Anterior cingulate cortex (tissue), 58 donors: ENCODE measurements at regions not wholly inside any gene's neighbourhood (a gene's known extent, or its start where the extent isn't known, plus 50 kb on each side); places are given as distances from the start of the nearest gene placed in this dataset.

Experiments used
- DNase-seq, 58 donors: peaks; one replicate each; lab custom pipeline; 2025; lab: John Stamatoyannopoulos, UW

DNA sequence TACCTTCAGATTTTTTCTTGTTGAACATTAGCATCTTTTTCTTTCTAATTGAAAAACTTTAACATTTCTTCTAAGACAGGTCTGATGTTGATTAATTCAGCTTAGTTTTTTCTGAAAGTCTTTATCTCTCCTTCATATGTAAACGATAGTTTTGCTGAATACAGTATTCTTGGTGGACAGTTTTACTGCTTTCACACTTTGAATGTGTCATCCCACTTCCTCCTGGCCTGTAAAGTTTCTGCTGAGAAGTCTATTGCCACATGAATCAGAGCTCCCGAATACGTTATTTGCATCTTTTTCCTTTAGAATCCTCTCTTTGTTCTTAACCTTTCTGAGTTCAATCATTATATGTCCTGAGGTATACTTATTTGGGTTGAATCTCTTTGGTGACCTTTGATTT is 344.2 kb downstream of the OLFM3 start:
- no peak for DNase-seq

DNA sequence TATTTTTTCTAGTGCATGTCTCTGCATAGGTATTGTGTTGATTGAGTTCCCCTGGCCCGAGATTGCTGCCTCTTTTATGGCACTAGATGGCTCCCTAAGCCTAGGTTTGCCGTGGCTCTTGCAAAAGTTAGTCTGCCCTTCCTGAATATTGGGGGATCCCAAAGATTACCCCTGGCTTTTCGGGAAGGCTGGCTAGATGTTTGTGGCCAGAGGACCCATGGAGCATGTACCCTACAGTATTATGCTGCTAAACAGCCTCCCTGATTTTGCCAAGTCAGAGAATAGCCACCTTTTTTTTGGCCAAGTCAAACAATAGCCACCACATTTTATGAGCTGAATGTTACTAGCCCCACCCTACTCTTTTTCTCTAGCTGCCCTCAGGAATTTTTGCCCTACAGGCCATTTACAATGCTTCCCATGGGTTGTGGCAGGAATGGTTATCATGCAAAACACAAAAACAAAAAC is 343.2 kb downstream of the OLFM3 start:
- DNase-seq: no peak

DNA sequence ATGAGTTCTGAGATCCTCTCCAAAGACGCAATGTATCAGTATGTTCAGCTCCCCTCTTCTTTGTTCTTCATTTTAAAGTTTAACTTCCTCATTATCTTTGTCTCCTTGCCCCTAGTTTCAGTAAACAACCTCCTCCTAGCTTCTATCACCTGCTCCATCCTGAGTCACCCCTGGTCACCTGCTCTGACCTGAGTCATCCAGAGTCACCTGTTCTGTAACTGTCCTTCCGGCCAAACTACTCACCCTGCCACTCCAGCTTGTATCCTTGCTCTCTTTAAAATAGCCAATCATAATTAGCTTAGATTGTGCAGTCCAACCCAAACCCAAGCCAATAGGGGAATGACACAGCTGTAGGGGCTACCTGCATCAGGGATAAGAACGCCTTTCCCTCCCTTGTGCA is 332.0 kb downstream of the OLFM3 start:
- DNase-seq: no peak

DNA sequence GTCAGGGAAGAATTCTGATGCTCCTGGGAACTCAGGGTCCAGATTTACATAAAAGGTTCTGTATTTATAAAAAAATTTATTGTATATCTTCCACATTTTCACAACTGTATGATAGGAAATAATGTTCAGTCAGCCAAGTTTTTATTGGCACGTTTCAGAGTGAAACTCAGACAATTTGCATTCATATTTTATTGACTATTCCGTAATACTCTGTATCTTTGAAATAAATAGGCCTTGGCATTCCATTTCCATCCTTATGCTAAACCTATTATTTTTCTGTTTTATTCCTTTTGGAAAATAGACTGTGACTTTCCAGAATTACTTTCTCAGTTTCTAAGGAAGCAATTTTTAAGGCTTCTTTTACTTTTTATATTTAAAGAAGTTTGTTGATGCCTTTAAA is 329.0 kb downstream of the OLFM3 start:
- no peak for DNase-seq

DNA sequence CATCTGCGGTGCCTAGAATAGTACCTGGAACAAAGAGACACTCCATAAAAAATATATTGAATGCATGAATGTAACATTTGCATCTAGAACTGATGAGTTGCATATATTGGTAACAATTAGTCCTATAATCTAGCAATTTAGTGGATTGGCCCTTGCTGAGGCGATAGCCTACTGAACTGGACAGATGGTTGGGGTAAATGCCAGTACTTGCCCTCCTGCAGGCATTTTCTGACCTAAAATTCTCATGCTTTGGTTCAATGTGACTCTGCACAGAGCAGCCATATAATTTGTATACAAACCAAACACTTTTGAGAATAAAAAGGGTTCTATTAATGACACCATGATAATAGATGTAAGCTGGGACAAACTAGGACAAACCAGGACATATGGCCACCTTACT is 313.6 kb downstream of the OLFM3 start:
- no peak for DNase-seq

DNA sequence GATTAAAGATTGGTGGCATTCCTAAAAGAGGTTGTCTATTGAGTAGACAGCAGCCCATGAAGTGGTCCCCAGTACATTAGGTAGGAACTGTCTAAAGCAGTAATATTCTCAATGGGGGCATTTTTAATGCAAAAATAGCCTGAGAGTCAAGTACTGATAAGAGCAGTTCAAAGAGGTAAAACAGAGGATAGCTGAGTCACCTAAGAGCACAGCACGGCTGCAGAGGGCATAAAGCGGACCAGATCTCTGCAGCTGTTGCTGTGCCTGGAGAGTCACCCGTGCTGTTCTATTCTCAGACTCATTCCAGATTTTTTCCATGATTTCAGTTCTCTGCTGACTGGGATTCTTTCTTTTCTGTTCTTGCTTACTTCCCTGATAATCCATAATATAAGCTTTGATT is 313.2 kb downstream of the OLFM3 start:
- no peak for DNase-seq

DNA sequence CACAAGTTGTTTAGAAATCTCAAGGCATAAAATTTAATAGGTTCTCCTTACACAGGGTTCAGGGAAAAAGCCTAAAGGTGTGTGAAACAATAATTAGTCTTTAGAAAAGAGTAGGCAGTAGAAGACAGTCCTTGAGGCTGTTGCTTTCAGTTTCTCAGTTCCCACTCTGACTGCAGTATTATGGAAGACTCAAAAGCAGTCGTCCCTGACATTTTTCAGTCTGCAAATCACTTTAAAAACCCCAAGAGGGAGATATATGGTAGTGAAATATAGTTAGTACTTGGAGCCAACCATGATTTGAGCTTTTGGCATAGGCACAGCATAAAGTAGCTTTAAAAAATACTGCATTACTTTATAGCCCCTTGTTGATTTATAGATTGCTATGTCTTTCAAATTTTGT is 299.7 kb downstream of the OLFM3 start:
- DNase-seq: no peak

DNA sequence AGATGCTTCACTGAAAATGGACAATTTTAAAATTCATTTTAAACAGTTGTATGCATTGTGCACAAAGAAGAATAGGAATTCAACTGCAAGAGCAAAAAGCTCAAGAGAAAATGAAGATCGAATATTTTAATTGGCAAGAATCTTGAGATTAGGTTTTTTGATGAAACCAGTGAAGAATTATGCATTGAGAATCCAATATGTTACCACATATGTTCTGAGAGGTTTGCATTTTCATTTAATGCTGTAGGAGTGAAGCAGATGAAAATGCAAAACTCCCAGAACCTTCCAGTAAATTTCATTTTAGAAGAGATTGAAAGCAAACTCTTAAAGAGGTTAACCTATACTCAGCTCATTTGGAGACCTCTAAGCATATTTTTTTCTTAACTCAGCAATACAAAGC is 298.0 kb downstream of the OLFM3 start:
- DNase-seq: no peak

DNA sequence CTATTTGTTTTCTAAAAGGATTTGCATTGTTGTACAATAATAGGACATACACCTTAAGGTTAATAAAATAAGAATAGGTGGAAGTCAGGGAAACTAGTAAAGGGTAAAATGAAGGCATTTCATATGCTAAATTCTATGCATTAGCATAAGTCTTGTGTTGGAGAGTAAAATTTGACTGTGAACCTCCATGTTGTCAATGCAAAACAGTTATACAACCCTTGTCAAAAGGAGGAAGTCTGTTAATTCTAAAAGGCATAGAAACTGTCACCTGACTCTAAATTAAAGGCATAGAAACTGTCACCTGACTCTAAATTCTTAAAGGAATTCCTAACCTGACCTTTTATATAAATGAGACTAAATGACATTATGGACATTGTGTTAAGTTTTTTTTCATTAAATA is 291.8 kb downstream of the OLFM3 start:
- no peak for DNase-seq

DNA sequence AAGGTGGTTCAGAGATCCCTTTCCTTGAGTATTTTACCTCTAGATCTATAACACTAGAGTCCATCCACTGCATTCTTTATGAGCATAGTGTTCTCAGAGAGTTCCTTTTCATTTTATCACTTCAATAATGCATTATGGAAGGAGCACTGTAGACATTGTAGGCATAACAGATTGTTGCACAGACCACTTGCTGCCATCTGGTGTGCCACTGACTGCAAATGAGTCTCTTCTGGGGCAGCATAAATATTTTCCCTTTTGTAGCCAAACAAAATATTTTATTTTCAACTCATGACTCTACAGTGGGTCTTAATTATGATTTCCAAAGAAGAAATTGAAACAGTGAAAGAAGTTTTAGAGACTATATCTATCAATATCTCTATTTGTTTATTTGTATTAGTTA is 290.4 kb downstream of the OLFM3 start:
- no peak for DNase-seq

DNA sequence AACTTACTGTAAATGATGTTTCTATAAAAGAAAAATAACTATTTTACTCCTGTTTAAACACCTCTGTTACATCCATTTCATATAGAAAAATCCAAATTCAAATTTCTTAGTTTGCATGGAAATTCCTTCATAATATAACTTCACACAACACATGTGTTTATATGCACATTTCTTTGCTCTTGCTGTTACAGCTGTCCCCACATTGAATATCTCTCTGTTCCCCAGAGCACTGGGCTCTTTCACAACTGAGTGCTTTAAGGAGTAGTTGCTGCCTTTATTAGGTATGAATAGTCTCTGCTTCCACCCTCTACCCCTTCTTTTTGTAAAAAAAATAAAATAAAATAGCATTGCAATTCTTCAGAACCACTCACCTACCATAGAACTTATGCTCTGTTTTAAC is 287.0 kb downstream of the OLFM3 start:
- DNase-seq: no peak

DNA sequence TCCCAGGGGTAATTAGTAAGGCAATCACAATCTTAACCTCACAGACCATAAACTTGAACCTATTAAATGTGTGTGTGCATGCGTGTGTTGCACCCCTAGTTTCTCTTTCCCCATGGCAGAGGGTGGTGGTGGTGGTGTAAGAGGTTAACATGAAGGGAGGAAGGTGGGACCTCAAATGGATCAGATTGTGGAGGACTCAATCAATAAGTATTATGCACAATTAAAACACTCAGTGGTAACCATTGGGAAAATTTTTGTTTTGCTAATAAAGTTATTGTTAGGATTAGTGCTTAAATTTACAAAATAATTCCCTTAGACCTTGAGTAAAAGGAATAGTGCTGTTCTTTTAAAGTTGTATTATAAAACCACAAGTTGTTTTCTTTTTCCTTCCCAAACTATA is 283.0 kb downstream of the OLFM3 start:
- DNase-seq: no peak

DNA sequence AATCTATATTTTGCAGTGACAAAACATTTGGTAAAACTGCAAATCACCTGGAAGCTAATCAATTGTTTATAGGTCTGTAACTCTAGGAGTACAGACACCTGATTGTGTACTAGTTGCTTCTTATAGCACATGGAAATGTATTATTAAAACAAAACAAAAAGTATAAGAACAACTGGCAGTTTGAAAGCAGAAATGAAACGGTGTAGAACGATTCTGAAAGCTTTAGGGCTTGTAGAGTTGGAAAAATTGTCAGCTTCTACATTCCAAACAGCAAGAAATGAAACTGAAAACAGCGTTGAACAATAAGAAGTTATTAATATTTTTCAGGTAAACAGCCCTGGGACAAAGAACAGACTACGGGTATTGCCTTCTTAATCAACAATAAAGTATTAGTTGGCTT is 273.3 kb downstream of the OLFM3 start:
- no peak for DNase-seq

DNA sequence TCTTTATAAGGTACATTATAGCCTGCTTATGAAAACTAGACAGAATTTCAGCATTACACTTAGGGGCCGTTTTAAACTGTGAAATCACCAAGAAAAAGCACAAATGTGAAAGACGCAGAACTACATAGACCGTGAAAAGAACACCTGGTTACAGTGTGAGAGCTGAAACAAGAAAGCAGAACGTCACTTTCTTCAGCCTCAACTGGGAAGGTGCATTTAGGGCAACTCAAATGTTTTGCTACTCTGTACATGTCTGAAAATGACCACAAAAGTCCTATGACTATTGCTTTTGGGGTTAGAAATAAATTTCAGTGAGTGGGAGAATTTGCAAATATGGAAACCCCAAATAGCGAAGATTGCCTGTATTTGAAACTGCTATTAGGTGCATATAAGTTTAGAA is 268.7 kb downstream of the OLFM3 start:
- DNase-seq: no peak

DNA sequence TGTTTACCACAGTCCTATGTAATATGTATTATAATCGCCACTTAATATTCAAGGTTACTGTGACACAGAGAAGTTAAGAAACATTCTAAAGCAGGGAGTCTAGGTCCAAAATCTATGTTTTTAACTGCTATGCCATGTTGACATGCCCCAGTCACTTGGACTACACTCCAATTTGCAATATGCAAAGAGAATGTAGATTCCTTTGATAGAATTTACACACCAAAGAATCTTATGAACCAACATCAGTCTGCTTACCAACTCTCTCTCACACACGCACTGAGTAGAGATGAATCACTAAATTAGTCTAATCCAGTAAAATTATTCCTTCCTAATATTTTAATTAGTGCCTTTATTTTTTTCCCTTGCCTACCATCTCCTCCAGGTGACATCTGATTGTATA is 266.2 kb downstream of the OLFM3 start:
- no peak for DNase-seq

DNA sequence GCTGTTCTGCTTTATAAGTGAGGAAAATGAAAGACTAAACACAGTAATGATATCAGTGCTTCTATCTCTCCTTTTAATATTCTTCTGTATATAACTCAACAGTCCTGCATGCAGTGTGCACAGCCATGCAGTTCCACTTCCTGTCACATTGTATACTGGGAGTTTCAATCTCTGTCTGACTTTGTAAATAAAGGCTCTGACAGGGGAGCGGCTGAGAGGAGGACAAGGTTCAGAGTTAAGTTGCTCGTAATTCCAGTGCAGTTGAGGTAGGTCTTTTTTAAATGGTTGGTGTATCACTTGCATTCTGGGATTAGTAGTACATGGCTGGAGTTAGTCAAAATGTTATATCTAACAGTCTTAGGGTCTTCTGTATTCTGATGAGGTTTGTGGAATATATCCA is 264.5 kb downstream of the OLFM3 start:
- no peak for DNase-seq

DNA sequence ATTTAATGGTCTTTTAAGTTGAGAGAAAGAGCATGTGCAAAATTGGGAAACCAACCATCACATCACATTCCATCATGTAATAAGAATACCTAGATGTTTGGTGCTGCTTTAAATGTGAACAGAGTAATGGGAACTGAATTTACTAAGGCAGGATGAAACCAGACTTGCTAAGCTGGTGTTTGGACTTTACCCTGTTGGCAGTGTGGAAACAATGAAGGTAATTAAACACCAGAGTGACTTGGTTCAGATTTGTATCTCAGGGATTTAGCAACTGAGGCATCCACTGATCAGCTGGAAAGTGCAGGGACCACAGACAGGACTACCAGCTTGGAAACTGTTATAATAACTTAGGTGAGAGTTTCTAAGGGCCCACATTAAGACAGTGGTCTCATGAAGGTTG is 263.4 kb downstream of the OLFM3 start:
- no peak for DNase-seq

DNA sequence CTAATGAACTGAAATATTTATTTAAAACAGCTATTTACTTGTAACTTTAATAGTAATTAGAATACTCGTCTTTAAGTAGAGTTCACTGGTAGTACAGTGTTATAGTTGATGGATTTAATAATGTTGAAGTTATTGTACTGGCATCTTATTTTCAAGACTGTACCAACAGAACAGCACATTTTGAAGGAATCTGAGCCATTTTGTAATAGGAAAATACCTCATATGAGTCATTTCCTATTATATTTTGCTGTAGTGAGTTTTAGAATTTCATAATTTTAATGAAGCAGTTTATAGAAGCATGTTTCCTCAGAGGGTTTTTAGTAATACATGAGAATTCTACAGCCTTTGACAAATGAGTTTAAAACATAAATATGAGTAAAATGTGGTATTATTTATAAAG is 258.3 kb downstream of the OLFM3 start:
- no peak for DNase-seq

DNA sequence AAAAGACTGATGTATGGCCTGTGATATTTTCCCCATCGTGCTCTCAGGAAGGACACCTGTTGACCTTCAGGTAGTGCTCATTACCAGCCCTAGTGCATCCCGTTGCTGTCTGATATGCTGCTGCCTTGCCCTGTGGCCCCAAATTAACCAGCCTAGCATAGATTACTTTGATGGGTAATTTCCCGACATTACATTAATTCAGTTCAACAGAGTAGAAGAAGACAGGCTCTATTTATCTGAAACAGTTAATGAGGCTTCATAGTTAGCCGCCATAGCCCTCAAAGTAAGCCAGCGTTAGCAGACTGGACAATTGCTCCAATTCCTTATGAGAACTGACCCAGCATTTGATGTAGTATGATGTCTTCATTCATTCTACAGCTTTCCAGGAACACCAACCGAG is 257.6 kb downstream of the OLFM3 start:
- DNase-seq: no peak

DNA sequence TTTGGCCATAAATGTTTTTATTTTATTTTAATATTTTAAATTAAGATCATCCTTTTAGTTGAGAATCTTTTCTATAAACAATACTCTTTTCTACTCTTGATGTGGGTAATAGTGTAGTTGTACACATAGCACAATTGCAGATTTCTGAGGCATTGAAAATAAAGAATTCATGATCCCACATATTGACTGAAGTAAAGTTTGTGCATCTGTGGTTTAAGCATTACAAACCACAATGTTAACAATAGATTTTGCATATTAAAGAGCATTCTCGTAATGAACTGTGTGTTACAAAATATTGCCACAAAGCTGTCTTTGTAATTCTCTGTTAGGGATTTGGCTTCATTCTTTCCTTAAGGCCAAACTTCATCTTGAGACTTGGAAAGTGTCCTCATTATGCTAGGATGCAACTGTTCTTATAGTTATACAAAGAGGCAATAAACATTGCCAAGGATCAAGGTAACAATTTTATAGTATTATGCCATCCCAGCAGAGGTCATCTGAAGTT is 256.8 kb downstream of the OLFM3 start:
- DNase-seq: no peak

DNA sequence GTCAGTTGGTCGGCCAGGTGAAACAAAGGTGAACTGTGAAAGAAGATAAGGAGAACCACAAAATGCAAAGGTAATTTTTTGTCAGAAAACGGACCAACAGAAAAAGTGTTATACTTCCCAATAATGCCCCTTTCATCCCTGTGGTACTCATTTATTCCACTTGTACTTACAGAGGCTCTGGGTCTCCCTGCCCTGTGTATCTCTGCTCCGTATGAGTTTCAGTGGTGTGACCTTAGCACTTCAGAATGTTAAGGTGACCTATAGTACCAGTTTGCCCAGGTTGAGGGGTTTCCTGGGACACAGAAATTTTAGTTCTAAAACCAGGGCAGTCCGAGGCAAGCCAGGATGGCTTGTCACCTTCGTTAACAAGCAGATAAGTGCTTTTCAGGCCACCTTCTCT is 254.8 kb downstream of the OLFM3 start:
- DNase-seq: no peak

DNA sequence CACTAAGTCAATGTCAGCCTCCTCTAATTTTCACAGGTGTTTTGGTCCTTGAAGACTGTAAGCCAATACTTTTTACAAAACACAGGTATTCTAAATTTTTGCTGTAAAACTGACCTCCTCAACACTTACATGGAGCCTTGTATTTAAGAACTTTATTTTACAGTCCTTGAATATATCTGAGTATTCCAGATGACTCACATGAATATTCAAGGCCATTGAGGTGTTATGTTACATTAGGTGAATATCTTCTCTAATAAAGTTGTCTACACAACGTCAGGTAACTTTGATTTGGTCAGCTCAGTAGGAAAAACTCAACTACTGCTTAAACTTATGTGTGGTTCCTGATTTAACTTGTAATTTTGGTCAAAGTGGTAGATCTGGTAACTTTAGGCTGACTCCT is 254.2 kb downstream of the OLFM3 start:
- no peak for DNase-seq

DNA sequence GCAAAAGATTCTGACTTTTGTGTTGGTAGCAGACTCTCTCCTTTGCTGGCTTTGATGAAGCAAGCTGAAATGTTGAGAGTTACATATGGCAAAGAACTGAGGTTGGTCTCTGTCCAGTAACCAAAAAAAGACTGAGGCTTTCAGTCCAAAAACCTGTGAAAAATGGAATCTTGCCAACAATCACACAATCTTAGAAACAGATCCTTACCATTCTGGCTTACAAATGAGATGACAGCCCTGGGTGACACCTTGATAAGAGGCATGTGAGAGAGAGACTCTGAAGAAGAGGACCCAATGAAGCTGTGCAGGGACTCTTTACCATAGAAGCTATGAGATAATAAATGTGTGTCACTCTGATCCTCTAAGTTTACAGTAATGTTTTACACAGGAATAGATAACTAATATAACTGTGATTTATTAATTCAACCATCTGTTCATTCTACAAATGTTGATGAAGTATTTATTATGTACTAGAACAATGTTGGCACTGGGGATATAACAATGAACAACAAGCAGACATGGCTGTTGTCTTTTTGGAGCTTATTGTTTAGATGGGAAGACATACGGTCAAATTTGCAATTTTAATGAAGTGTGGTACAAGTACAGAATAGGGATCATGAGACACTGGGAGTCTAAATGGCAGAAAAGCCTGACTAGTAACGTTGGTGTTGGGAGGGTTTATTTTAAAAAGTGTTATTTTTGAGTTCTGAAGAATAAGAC is 251.0 kb downstream of the OLFM3 start:
- DNase-seq: peak in 3 of 58 donors; percentile 1 to 9 (median 4)
